ENCODE measurements at regions not wholly inside any gene's neighbourhood (a gene's known extent, or its start where the extent isn't known, plus 50 kb on each side); places are given as distances from the start of the nearest gene placed in this dataset.
"Not testable (repeated sequence)": the region's sequence is repeated elsewhere in the genome, so short reads cannot be mapped to it uniquely, and the experiment has no call there.

- Histone ChIP-seq H3K4me1 (no peaks in the 10 kb centered on the region), H3K4me3 (no peak overlapping the region), H3K27ac (no peak overlapping the region), H3K9me3 (no peaks in the 10 kb centered on the region), H3K36me3 (ENCODE audit: low read depth, missing control alignments) (no peaks in the 10 kb centered on the region), H3K27me3 (no peaks in the 10 kb centered on the region)
- no peak for DNase-seq
- TF ChIP-seq CTCF (IDR thresholded peaks at IDR 0.05) = no peak
- no peak for TF ChIP-seq POLR2A (IDR thresholded peaks at IDR 0.05)
- intact Hi-C loops (cut with DNase I; ENCODE audit: low total_unique reads) = no loop called here
These were observed 109.8 kb upstream of the SNX2 start for GRCh38 chr5:122665051-122665450.

- H3K36me3 ChIP-seq (ENCODE audit: low read depth, missing control alignments) = no peaks in the 10 kb centered on the region
- no peak overlapping the region for H3K27ac ChIP-seq
- WGBS, 2 donors = 54 to 64% methylated on average over 2 of the region's 2 CpGs
- no peaks in the 10 kb centered on the region for H3K9me3 ChIP-seq
- TF ChIP-seq POLR2A (IDR thresholded peaks at IDR 0.05) (no peak), CTCF (IDR thresholded peaks at IDR 0.05) (no peak)
- intact Hi-C loops (cut with DNase I; ENCODE audit: low total_unique reads) = no loop called here
- H3K27me3 ChIP-seq = no peaks in the 10 kb centered on the region
- DNase-seq = no peak
- H3K4me1 ChIP-seq = no peaks in the 10 kb centered on the region
- H3K4me3 ChIP-seq = no peak overlapping the region
These were observed 106.3 kb upstream of the SNX2 start for GRCh38 chr5:122668552-122668951.

- H3K27me3 ChIP-seq; H3K9me3 ChIP-seq; intact Hi-C loops (cut with DNase I; ENCODE audit: low total_unique reads); H3K4me1 ChIP-seq; H3K4me3 ChIP-seq; DNase-seq; H3K27ac ChIP-seq; H3K36me3 ChIP-seq (ENCODE audit: low read depth, missing control alignments): not testable (repeated sequence)
- 70 to 82% methylated on average over 1 of the region's 1 CpG for WGBS, 2 donors
These were observed 105.2 kb upstream of the SNX2 start for GRCh38 chr5:122669709-122670108.

- no peaks in the 10 kb centered on the region for H3K4me1 ChIP-seq
- intact Hi-C loops (cut with DNase I; ENCODE audit: low total_unique reads) = no loop called here
- H3K27me3 ChIP-seq = no peaks in the 10 kb centered on the region
- no peaks in the 10 kb centered on the region for H3K36me3 ChIP-seq (ENCODE audit: low read depth, missing control alignments)
- no peak overlapping the region for H3K4me3 ChIP-seq
- TF ChIP-seq CTCF (IDR thresholded peaks at IDR 0.05) (no peak), POLR2A (IDR thresholded peaks at IDR 0.05) (no peak)
- H3K27ac ChIP-seq = peak overlapping the region in 1 of 2 donors; percentile 67
- WGBS, 2 donors = 47 to 48% methylated on average over 3 of the region's 3 CpGs
- peak; percentile 80 for DNase-seq
- no peaks in the 10 kb centered on the region for H3K9me3 ChIP-seq
These were observed 101.5 kb upstream of the SNX2 start for GRCh38 chr5:122673343-122673742.

DNA sequence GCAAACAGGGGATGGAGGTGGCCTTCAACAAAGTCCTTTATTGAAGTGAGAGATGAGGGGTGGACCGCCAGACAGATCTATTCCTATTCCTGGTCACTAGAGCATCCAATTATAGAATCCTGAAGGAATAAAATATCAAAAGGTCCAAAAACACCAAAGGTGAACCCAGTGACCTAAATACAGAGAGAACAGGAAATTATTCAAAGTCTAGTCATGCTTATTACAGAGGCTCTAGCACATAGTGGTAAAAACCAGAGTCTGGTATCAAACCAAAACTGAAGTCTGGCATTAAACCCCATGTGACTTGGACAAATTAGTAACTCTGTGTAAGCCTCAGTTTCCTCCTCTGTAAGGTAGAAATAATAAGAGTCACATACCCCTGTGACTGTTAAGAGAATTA is 100.5 kb upstream of the SNX2 start:
- TF ChIP-seq CTCF (IDR thresholded peaks at IDR 0.05) = no peak
- TF ChIP-seq POLR2A (IDR thresholded peaks at IDR 0.05) = no peak
- Histone ChIP-seq H3K4me3 (no peak overlapping the region), H3K4me1 (no peaks in the 10 kb centered on the region), H3K9me3 (no peaks in the 10 kb centered on the region), H3K36me3 (ENCODE audit: low read depth, missing control alignments) (no peaks in the 10 kb centered on the region), H3K27me3 (no peaks in the 10 kb centered on the region), H3K27ac (no peak overlapping the region)
- no peak for DNase-seq
- intact Hi-C loops (cut with DNase I; ENCODE audit: low total_unique reads) = no loop called here
- 83% methylated on average over 1 of the region's 1 CpG for WGBS, 2 donors
